ENCODE measurements at regions not wholly inside any gene's neighbourhood (a gene's known extent, or its start where the extent isn't known, plus 50 kb on each side); places are given as distances from the start of the nearest gene placed in this dataset.

GRCh38 chr14:85295318-85295717 lies 234.6 kb upstream of the FLRT2 start:
- DNase-seq (ENCODE audit: low read depth, low spot score), result no peak

GRCh38 chr14:85296456-85297210 lies 233.3 kb upstream of the FLRT2 start:
- peak; percentile 42 for DNase-seq (ENCODE audit: low read depth, low spot score)

- DNase-seq (ENCODE audit: low read depth, low spot score), result no peak
These were observed 229.8 kb upstream of the FLRT2 start for GRCh38 chr14:85300107-85300506.

GRCh38 chr14:85301506-85301905 lies 228.4 kb upstream of the FLRT2 start:
- no peak for DNase-seq (ENCODE audit: low read depth, low spot score)

- no peak for DNase-seq (ENCODE audit: low read depth, low spot score)
These were observed 223.9 kb upstream of the FLRT2 start for GRCh38 chr14:85306024-85306423.

- DNase-seq (ENCODE audit: low read depth, low spot score), result no peak
These were observed 221.2 kb upstream of the FLRT2 start for GRCh38 chr14:85308531-85309300.

- no peak for DNase-seq (ENCODE audit: low read depth, low spot score)
These were observed 219.3 kb upstream of the FLRT2 start for GRCh38 chr14:85310491-85311272.

GRCh38 chr14:85313560-85314207 lies 216.3 kb upstream of the FLRT2 start:
- peak; percentile 50 for DNase-seq (ENCODE audit: low read depth, low spot score)

GRCh38 chr14:85315290-85315689 lies 214.7 kb upstream of the FLRT2 start:
- DNase-seq (ENCODE audit: low read depth, low spot score), result no peak

- no peak for DNase-seq (ENCODE audit: low read depth, low spot score)
These were observed 214.1 kb upstream of the FLRT2 start for GRCh38 chr14:85315733-85316290.

GRCh38 chr14:85316701-85317410 lies 213.1 kb upstream of the FLRT2 start:
- no peak for DNase-seq (ENCODE audit: low read depth, low spot score)

- DNase-seq (ENCODE audit: low read depth, low spot score), result no peak
These were observed 212.4 kb upstream of the FLRT2 start for GRCh38 chr14:85317491-85318021.

- DNase-seq (ENCODE audit: low read depth, low spot score), result no peak
These were observed 210.8 kb upstream of the FLRT2 start for GRCh38 chr14:85319101-85319500.

- DNase-seq (ENCODE audit: low read depth, low spot score), result peak; percentile 34
These were observed 209.8 kb upstream of the FLRT2 start for GRCh38 chr14:85319998-85320630.

GRCh38 chr14:85325134-85326017 lies 204.6 kb upstream of the FLRT2 start:
- no peak for DNase-seq (ENCODE audit: low read depth, low spot score)

GRCh38 chr14:85332401-85332800 lies 197.5 kb upstream of the FLRT2 start:
- DNase-seq (ENCODE audit: low read depth, low spot score), result no peak

GRCh38 chr14:85333313-85333712 lies 196.6 kb upstream of the FLRT2 start:
- DNase-seq (ENCODE audit: low read depth, low spot score), result peak; percentile 47

- no peak for DNase-seq (ENCODE audit: low read depth, low spot score)
These were observed 196.1 kb upstream of the FLRT2 start for GRCh38 chr14:85333841-85334240.

GRCh38 chr14:85334316-85334715 lies 195.6 kb upstream of the FLRT2 start:
- peak; percentile 10 for DNase-seq (ENCODE audit: low read depth, low spot score)

Data from astrocyte of the hippocampus (primary cell).